GM18951 (cell line): ENCODE measurements at regions not wholly inside any gene's neighbourhood (a gene's known extent, or its start where the extent isn't known, plus 50 kb on each side); places are given as distances from the start of the nearest gene placed in this dataset.

Source experiments
- POLR2A ChIP-seq: IDR thresholded peaks from 4 replicates; pipeline ENCODE4 v1.6.1; 2011; ENCODE audit warnings: mild to moderate bottlenecking; ENCODE audit not compliant: insufficient read length, insufficient read depth; ENCODE audit errors: extremely low read depth
- in situ Hi-C: fragments of 300-500 bp; cut with MboI; formaldehyde crosslinking; loops from one replicate; pipeline ENCODE4 v1.12.0; 2022; ENCODE audit warnings: low sequenced_read_pairs, mixed read lengths, inconsistent platforms; ENCODE audit not compliant: unreplicated experiment

DNA sequence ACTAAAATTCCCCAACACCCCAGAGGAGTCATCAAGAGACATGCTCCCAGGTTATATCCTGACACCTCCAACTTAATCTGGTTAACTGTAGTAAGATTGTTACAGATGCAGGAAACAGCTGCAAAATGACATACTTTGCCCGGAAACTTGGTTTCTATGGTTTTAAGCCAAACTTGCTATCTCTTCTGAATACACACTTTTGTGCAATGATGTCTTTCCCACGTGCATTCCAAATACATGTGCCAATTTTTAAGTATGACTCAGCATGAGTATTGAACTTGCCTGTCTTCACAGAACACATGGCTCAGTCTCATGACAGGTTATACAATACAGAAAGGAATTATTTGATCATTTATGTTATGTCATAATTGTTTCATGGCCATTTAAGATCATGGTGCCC lies 207.0 kb upstream of the DCBLD2 start:
- in situ Hi-C loops: no loop called here
- no peak for TF ChIP-seq POLR2A

DNA sequence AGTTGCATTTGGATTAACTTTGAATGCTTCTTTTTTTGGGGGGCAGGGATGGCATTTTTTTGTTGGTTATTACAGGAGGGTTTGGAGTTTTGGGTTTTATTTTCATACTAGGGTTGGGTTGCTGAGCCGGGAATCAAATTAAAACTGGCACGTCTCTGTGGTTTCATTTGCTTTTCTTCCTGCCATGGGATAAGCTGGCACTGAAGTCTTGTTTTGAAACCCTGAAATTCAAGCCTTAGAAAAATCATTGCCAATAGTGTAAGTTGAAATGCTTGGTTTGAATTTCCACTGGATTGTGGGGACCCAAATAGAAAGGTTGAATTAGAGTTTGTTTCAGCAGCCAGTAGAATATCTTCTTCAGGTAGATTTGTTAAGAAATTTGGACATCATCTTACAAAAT lies 193.1 kb upstream of the DCBLD2 start:
- no peak for TF ChIP-seq POLR2A
- in situ Hi-C loops: no loop called here

GRCh38 chr3:99087277-99087676 lies 185.8 kb upstream of the DCBLD2 start:
- TF ChIP-seq POLR2A: no peak
- in situ Hi-C loops: no loop called here

DNA sequence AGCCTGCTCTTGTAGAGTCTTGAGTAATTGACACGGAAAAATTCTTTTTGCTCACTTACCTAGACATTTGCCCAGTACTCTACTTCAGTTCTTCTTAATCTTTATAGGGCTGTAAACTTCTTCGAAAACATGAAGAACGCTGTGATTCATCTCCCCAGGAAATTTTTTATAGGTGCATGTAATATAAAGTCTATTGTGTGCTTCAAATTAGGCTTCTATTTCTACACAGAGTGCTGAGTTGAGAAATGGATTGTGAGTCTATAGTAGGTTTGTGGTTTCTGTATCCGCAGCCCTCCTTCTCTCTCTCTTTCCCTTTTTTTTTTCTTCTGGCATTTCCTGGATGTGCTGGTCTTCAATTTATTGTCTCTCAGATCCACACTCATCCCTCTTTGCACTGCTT lies 183.3 kb upstream of the DCBLD2 start:
- TF ChIP-seq POLR2A: no peak
- in situ Hi-C loops: no loop called here

GRCh38 chr3:99084156-99084555 lies 182.7 kb upstream of the DCBLD2 start:
- in situ Hi-C loops: no loop called here
- TF ChIP-seq POLR2A: no peak

GRCh38 chr3:99071096-99071495 lies 169.6 kb upstream of the DCBLD2 start:
- in situ Hi-C loops: no loop called here
- TF ChIP-seq POLR2A: no peak

DNA sequence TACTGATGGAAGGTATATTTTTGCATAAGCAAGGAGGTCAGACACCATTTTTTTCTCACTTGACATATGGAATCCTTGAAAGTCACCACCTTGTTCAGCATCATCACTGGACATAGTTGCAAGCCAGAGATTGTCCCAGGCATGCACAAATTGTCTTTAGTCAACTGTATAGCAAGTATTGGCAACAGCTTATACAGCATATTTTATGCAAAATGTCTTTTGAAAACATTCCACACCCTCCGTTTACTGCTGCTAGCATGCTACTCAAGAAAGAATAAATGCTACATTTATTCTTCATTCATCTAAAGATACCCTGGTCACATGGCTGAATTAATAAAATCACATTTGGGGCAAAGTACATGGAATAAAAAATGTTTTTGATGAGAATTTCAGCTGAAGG lies 168.5 kb upstream of the DCBLD2 start:
- no peak for TF ChIP-seq POLR2A
- in situ Hi-C loops: no loop called here

GRCh38 chr3:99066863-99067262 lies 165.4 kb upstream of the DCBLD2 start:
- no peak for TF ChIP-seq POLR2A
- in situ Hi-C loops: no loop called here

- TF ChIP-seq POLR2A: no peak
- in situ Hi-C loops: no loop called here
These were observed 147.7 kb upstream of the DCBLD2 start for GRCh38 chr3:99049164-99049563.

DNA sequence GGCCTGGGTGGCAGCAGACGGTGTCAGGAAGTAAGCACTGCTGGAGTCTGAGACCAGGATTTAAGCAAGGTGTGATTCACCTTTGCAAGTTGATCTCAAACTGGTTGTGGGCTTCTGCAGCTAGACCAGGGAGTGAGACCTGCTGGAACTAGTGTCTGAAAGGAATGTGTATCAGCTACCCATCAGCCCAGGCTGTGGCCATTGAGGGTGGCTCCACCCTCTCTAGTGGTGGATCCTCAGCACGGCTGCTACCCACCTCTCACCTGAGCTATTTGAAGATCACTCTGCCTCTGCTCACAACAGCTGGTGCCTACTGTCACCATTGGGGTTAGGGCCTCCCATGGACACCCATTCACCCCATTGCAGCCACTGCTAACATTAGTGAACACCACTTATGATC lies 140.3 kb upstream of the DCBLD2 start:
- TF ChIP-seq POLR2A: no peak
- in situ Hi-C loops: no loop called here

DNA sequence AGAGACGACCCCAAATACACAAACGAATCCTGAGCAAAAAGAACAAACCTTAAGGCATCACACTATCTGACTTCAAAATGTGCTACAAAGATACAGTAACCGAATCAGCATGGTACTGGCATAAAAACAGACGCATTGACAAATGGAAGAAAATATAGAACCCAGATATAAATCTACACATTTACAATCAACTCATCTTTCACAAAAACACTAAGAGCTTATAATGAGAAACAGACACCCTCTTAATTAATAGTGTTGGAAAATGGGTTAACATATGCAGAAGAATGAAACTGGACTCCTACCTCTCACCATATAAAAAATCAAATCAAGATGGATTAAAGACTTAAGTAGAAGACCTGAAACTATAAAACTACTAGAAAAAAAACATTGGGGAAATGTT lies 130.3 kb upstream of the DCBLD2 start:
- no peak for TF ChIP-seq POLR2A
- in situ Hi-C loops: no loop called here

GRCh38 chr3:99023590-99024192 lies 122.2 kb upstream of the DCBLD2 start:
- in situ Hi-C loops: loop anchor here (25.0 kb wide), 1 partner anchor 411 kb away; no protein-coding TSS in a partner anchor
- TF ChIP-seq POLR2A: no peak

DNA sequence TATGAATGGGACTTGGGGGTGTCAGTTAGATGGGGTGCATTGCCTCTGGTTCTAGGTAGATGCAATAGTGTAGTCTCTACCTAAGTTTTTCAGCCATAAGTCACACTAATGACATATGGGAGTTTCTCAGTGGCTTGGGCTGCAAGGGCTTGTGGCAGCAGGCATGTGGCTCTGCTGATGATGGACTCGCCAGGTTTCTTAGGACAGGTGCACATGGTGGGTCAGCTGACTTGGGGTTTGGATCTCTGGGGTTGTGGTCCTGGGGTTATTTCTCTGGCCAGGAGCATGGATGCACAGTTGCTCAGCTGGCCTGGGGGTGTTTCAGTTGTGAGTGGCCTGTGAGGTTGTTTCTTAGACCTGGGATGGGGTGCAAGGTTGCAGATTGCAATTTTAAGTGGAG lies 120.0 kb upstream of the DCBLD2 start:
- in situ Hi-C loops: loop anchor here (25.0 kb wide), 1 partner anchor 409 kb away; no protein-coding TSS in a partner anchor
- no peak for TF ChIP-seq POLR2A

DNA sequence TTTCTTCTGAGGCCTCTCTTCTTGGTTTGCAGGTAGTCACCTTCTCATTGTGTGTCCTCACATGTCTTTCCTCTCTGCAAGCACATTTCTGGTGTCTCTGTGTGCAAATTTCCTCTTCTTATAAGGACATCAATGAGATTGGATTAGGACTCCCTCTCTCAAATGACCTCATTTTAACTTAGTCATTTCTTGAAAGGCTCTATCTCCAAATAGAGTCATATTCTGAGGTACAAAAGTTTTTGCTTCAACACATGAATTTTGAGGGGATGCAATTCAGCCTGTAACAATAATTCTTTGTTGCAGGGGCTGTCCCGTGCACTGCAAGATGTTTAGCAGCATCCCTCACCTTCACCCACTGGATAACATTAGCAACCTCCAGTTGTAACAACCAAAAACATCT lies 115.0 kb upstream of the DCBLD2 start:
- no peak for TF ChIP-seq POLR2A
- in situ Hi-C loops: loop anchor here (25.0 kb wide), 1 partner anchor 404 kb away; no protein-coding TSS in a partner anchor
